GM06990 (cell line): ENCODE measurements at regions not wholly inside any gene's neighbourhood (a gene's known extent, or its start where the extent isn't known, plus 50 kb on each side); places are given as distances from the start of the nearest gene placed in this dataset.

Experiments
- DNase-seq: peaks from one replicate; pipeline ENCODE4 v3.0.0-alpha.2; 2011; ENCODE audit not compliant: insufficient read length; ENCODE audit errors: extremely low read depth
- H3K27me3 ChIP-seq: replicated peaks from 2 replicates; pipeline ENCODE4 v1.6.0; 2011; ENCODE audit warnings: low read length; ENCODE audit not compliant: control insufficient read depth, insufficient read depth
- H3K36me3 ChIP-seq: 2 replicates; pipeline ENCODE4 v1.5.1; 2011; ENCODE audit warnings: low read length; ENCODE audit not compliant: control insufficient read depth, insufficient read depth
- H3K4me3 ChIP-seq: replicated peaks from 2 replicates; pipeline ENCODE4 v1.5.1; 2011; ENCODE audit warnings: low read depth, mild to moderate bottlenecking, control low read depth, low read length
- CTCF ChIP-seq: IDR thresholded peaks from 2 replicates; pipeline ENCODE4 v1.5.1; 2011; ENCODE audit warnings: low read length, control low read depth, mild to moderate bottlenecking, inconsistent platforms; ENCODE audit not compliant: insufficient read depth, poor library complexity, severe bottlenecking

- no peak for TF ChIP-seq CTCF
- no peak for DNase-seq
- Histone ChIP-seq H3K36me3 (no peaks in the 10 kb centered on the region), H3K4me3 (no peak overlapping the region), H3K27me3 (no peaks in the 10 kb centered on the region)
These were observed 70.3 kb upstream of the ADAMTS16 start for GRCh38 chr5:5069851-5070250.

GRCh38 chr5:5071554-5071953 lies 68.6 kb upstream of the ADAMTS16 start:
- no peaks in the 10 kb centered on the region for H3K27me3 ChIP-seq
- no peak for DNase-seq
- no peak for TF ChIP-seq CTCF
- H3K4me3 ChIP-seq = no peak overlapping the region
- H3K36me3 ChIP-seq = no peaks in the 10 kb centered on the region

- no peak for DNase-seq
- Histone ChIP-seq H3K27me3 (no peaks in the 10 kb centered on the region), H3K36me3 (no peaks in the 10 kb centered on the region), H3K4me3 (no peak overlapping the region)
- TF ChIP-seq CTCF = no peak
These were observed 62.9 kb upstream of the ADAMTS16 start for GRCh38 chr5:5077236-5077635.

GRCh38 chr5:5078009-5078897 lies 61.9 kb upstream of the ADAMTS16 start:
- DNase-seq = no peak
- no peak for TF ChIP-seq CTCF
- H3K27me3 ChIP-seq = no peaks in the 10 kb centered on the region
- no peaks in the 10 kb centered on the region for H3K36me3 ChIP-seq
- no peak overlapping the region for H3K4me3 ChIP-seq

GRCh38 chr5:5079876-5080275 lies 60.3 kb upstream of the ADAMTS16 start:
- H3K27me3 ChIP-seq = no peaks in the 10 kb centered on the region
- H3K4me3 ChIP-seq = no peak overlapping the region
- no peak for DNase-seq
- H3K36me3 ChIP-seq = no peaks in the 10 kb centered on the region
- TF ChIP-seq CTCF = no peak
